SK-N-MC (cell line): ENCODE measurements at regions not wholly inside any gene's neighbourhood (a gene's known extent, or its start where the extent isn't known, plus 50 kb on each side); places are given as distances from the start of the nearest gene placed in this dataset.

Experiments
- EZH2 ChIP-seq: fragments of 200-600 bp; sonication (generic); IDR thresholded peaks from one replicate; pipeline ENCODE4 v1.6.1; 2017; ENCODE audit warnings: antibody characterized with exemption
- FOXP2 ChIP-seq: optimal IDR thresholded peaks from 2 replicates; pipeline ENCODE3; 2011; ENCODE audit warnings: mild to moderate bottlenecking, moderate library complexity; ENCODE audit not compliant: insufficient read depth; ENCODE audit errors: extremely low read length, control extremely low read depth
- POLR2AphosphoS5 ChIP-seq: IDR thresholded peaks from 2 replicates; pipeline ENCODE4 v1.6.1; 2012; ENCODE audit warnings: mild to moderate bottlenecking, low read depth, low read length, borderline replicate concordance

GRCh38 chr5:176727983-176728675 lies 80.8 kb downstream of the TSPAN17 start:
- TF ChIP-seq POLR2AphosphoS5 (no peak), EZH2 (no peak), FOXP2 (no peak)
